K562 (cell line): ENCODE measurements at regions not wholly inside any gene's neighbourhood (a gene's known extent, or its start where the extent isn't known, plus 50 kb on each side); places are given as distances from the start of the nearest gene placed in this dataset.

ENCODE experiments used
- ATAC-seq: fragments of 200-7000 bp; cut with Tn5 transposase; 3 replicates; pipeline ENCODE4 v1.9.1; 2020; ENCODE audit warnings: moderate library complexity
- BruUV-seq: library from RNA; stranded (reverse); fragments of 400-500 nt; replicated peaks from 2 replicates; lab custom pipeline; 2021; lab: Mats Ljungman, UMichigan
- CTCF ChIA-PET: fragments of 300-600 bp; formaldehyde crosslinking; extraction: SDS; loops from one replicate; lab custom pipeline; 2021; ENCODE audit warnings: low intra/inter-chr PET ratio; lab: Yijun Ruan, JAX
- POLR2A ChIA-PET: fragments of 300-600, 350-650 bp; sonication (Branson Sonifier 250); formaldehyde crosslinking; extraction: SDS; loops from one replicate; lab custom pipeline; 2021; ENCODE audit warnings: antibody characterized with exemption, inconsistent platforms; lab: Yijun Ruan, JAX
- DNase-seq, 4 experiments: peaks; one replicate each; pipeline versions ENCODE4 v3.0.0 to v3.0.0-alpha.2; 2011 to 2018; ENCODE audit warnings: low spot score in 3 of 4, mixed read lengths in 3 of 4; ENCODE audit errors: extremely low read depth in 1 of 4
- FAIRE-seq: peaks from 2 replicates; lab custom pipeline; 2011; peaks lifted over from hg19 to GRCh38; lab: Jason Lieb, UNC
- H2AFZ ChIP-seq: 2 replicates; pipeline ENCODE4 v1.6.0; 2011; ENCODE audit warnings: low read depth, low read length, control low read depth, inconsistent platforms
- H3K27ac ChIP-seq: fragments of 200-600 bp; 3 replicates; pipeline ENCODE4 v1.8.0; 2011; ENCODE audit warnings: low read depth, mild to moderate bottlenecking, control low read depth, inconsistent platforms, low read length, moderate library complexity, mixed read lengths; ENCODE audit errors: extremely low read depth
- H3K27me3 ChIP-seq, 2 experiments: fragments of 300-600 bp in 1 of 2; 2 replicates in 1 of 2; 3 replicates in 1 of 2; pipeline versions ENCODE4 v1.6.0 to v1.8.0; 2011; ENCODE audit warnings: inconsistent platforms in 2 of 2, low read length in 2 of 2, mild to moderate bottlenecking in 1 of 2, mixed read lengths in 1 of 2, moderate library complexity in 1 of 2; ENCODE audit not compliant: control insufficient read depth in 2 of 2, insufficient read depth in 2 of 2
- H3K36me3 ChIP-seq: fragments of 300-600 bp; 3 replicates; pipeline ENCODE4 v1.8.0; 2011; ENCODE audit warnings: mild to moderate bottlenecking, low read length, inconsistent platforms; ENCODE audit not compliant: control insufficient read depth, insufficient read depth
- H3K4me1 ChIP-seq, 2 experiments: fragments of 200-600 bp in 1 of 2; replicated peaks in 1 of 2; 2 replicates in 1 of 2; 3 replicates in 1 of 2; pipeline versions ENCODE4 v1.5.1 to v1.8.0; 2011; ENCODE audit warnings: inconsistent platforms in 2 of 2, low read length in 2 of 2, mild to moderate bottlenecking in 1 of 2, mixed read lengths in 1 of 2, moderate library complexity in 1 of 2; ENCODE audit not compliant: control insufficient read depth in 2 of 2, insufficient read depth in 2 of 2
- H3K4me2 ChIP-seq: 2 replicates; pipeline ENCODE4 v1.6.1; 2011; ENCODE audit warnings: low read length, control low read depth, inconsistent platforms, mixed read lengths; ENCODE audit not compliant: insufficient read depth
- H3K4me3 ChIP-seq: fragments of 200-600 bp; sonication (generic), shearing (Covaris generic); 2 replicates; pipeline ENCODE4 v1.5.1; 2016; ENCODE audit warnings: control low read depth, inconsistent platforms
- H3K79me2 ChIP-seq: fragments of 200-600 bp; 3 replicates; pipeline ENCODE4 v1.8.0; 2011; ENCODE audit warnings: low read length, inconsistent platforms; ENCODE audit not compliant: control insufficient read depth, insufficient read depth
- H3K9ac ChIP-seq, 2 experiments: 2 replicates each; pipeline versions ENCODE4 v1.6.0 to v1.6.1; 2011; ENCODE audit warnings: low read depth in 2 of 2, low read length in 2 of 2, control low read depth in 1 of 2, inconsistent platforms in 1 of 2, mild to moderate bottlenecking in 1 of 2, mixed read lengths in 1 of 2; ENCODE audit not compliant: insufficient read depth in 1 of 2
- H3K9me1 ChIP-seq: one replicate; pipeline ENCODE4 v1.6.0; 2011; ENCODE audit warnings: inconsistent platforms, mild to moderate bottlenecking, low read length, moderate library complexity; ENCODE audit not compliant: control insufficient read depth, insufficient read depth
- H3K9me3 ChIP-seq: replicated peaks from 2 replicates; pipeline ENCODE4 v1.5.1; 2011; ENCODE audit warnings: low read depth, low read length, inconsistent platforms; ENCODE audit not compliant: control insufficient read depth, insufficient read depth
- H4K20me1 ChIP-seq: replicated peaks from 2 replicates; pipeline ENCODE4 v1.6.1; 2011; ENCODE audit warnings: low read length, inconsistent platforms, mixed read lengths; ENCODE audit not compliant: control insufficient read depth, insufficient read depth
- L3MBTL2 ChIP-seq: fragments of 450-650 bp; IDR thresholded peaks from 2 replicates; pipeline ENCODE4 v1.6.1; 2016; ENCODE audit warnings: mild to moderate bottlenecking, moderate library complexity
- MCM2 ChIP-seq: fragments of 450-650 bp; IDR thresholded peaks from 2 replicates; pipeline ENCODE4 v1.6.1; 2017; ENCODE audit warnings: low read depth, mild to moderate bottlenecking
- NFRKB ChIP-seq: fragments of 450-650 bp; IDR thresholded peaks from 2 replicates; pipeline ENCODE4 v1.6.1; 2016; ENCODE audit warnings: low read depth
- NFYB ChIP-seq: IDR thresholded peaks from 2 replicates; pipeline ENCODE4 v1.6.1; 2011; ENCODE audit warnings: mild to moderate bottlenecking, moderate library complexity; ENCODE audit not compliant: insufficient read length; ENCODE audit errors: extremely low read depth
- RBM15 ChIP-seq: fragments of 200-400 bp; formaldehyde crosslinking; IDR thresholded peaks from 2 replicates; pipeline ENCODE4 v1.6.1; 2018; ENCODE audit warnings: mild to moderate bottlenecking, low read length, moderate library complexity; ENCODE audit not compliant: insufficient read depth
- RERE ChIP-seq: sonication (generic); formaldehyde crosslinking; IDR thresholded peaks from 2 replicates; pipeline ENCODE4 v1.8.0; 2023; ENCODE audit warnings: missing genetic modification reagents, mild to moderate bottlenecking, borderline replicate concordance
- SMARCE1 ChIP-seq: fragments of 450-650 bp; IDR thresholded peaks from 2 replicates; pipeline ENCODE4 v1.7.1; 2016; ENCODE audit warnings: mild to moderate bottlenecking
- SUPT5H ChIP-seq: fragments of 450-650 bp; IDR thresholded peaks from 2 replicates; pipeline ENCODE4 v1.6.1; 2016
- XRCC5 ChIP-seq: fragments of 200-400 bp; formaldehyde crosslinking; IDR thresholded peaks from 2 replicates; pipeline ENCODE4 v1.6.1; 2017; ENCODE audit warnings: low read depth, mild to moderate bottlenecking, low read length
- ZNF217 ChIP-seq: sonication (generic); formaldehyde crosslinking; IDR thresholded peaks from 2 replicates; pipeline ENCODE4 v1.8.0; 2022; ENCODE audit warnings: mild to moderate bottlenecking, missing genetic modification reagents
- ZNF253 ChIP-seq: fragments of 250-450 bp; sonication (Bioruptor Pico); conservative IDR thresholded peaks from 2 replicates; pipeline ENCODE4 v1.6.1; 2021; ENCODE audit warnings: mild to moderate bottlenecking
- WGBS: fragments of 100-300 bp; shearing (Covaris generic); methylation state at CpG from one replicate; pipeline ENCODE4 v1.1.6; 2016; ENCODE audit warnings: low coverage, mixed read lengths; ENCODE audit not compliant: insufficient coverage; ENCODE audit errors: missing lambda C conversion rate; 5-methylcytosine and 5-hydroxymethylcytosine counted together
- in situ Hi-C: fragments of 300-500 bp; cut with MboI; formaldehyde crosslinking; loops from 4 replicates; pipeline ENCODE4 v1.15.0; 2018; ENCODE audit warnings: inconsistent platforms, mixed read lengths
- intact Hi-C: fragments of 100-400 bp; cut with micrococcal nuclease; formaldehyde crosslinking; loops from 2 replicates; pipeline ENCODE4 v1.14.2; 2022

- no peaks in the 10 kb centered on the region for H3K9me1 ChIP-seq
- no peaks in the 10 kb centered on the region for H3K36me3 ChIP-seq
- H3K4me2 ChIP-seq, result no peak overlapping the region
- no peak overlapping the region for H3K27ac ChIP-seq
- no peak overlapping the region for H3K9ac ChIP-seq
- CTCF ChIA-PET, result no interaction called here
- no peaks in the 10 kb centered on the region for H3K4me1 ChIP-seq
- FAIRE-seq, result no peak
- TF ChIP-seq MCM2 (no peak), NFYB (no peak), NFRKB (no peak), RBM15 (no peak), L3MBTL2 (no peak), RERE (CRISPR knock-in tag) (no peak), XRCC5 (no peak), SMARCE1 (no peak), ZNF217 (no peak), ZNF253 (CRISPR knock-in tag) (no peak), SUPT5H (no peak)
- no peaks in the 10 kb centered on the region for H3K79me2 ChIP-seq
- no peak for DNase-seq
- peaks cover 0 to 34% of the 10 kb centered on the region in 2 experiments; a peak in 4 of 5 replicates for H3K27me3 ChIP-seq
- POLR2A ChIA-PET, result no interaction called here
- no peak overlapping the region for H3K4me3 ChIP-seq
- no peak overlapping the region for H2AFZ ChIP-seq
- in situ Hi-C loops (no loop called here), intact Hi-C loops (no loop called here)
- 0% methylated on average over 9 of the region's 17 CpGs for WGBS
- no TSS peak for BruUV-seq
- no peak for ATAC-seq
- H4K20me1 ChIP-seq, result no peaks in the 10 kb centered on the region
- no peaks in the 10 kb centered on the region for H3K9me3 ChIP-seq
Measured at GRCh38 chr10:131533846-131534526, 222.5 kb upstream of the TCERG1L start.
